K562 (cell line): ENCODE measurements at regions not wholly inside any gene's neighbourhood (a gene's known extent, or its start where the extent isn't known, plus 50 kb on each side); places are given as distances from the start of the nearest gene placed in this dataset.

ENCODE experiments used
- ATAC-seq: fragments of 200-7000 bp; cut with Tn5 transposase; 3 replicates; pipeline ENCODE4 v1.9.1; 2020; ENCODE audit warnings: moderate library complexity
- BruUV-seq: library from RNA; stranded (reverse); fragments of 400-500 nt; replicated peaks from 2 replicates; lab custom pipeline; 2021; lab: Mats Ljungman, UMichigan
- CTCF ChIA-PET: fragments of 300-600 bp; formaldehyde crosslinking; extraction: SDS; loops from one replicate; lab custom pipeline; 2021; ENCODE audit warnings: low intra/inter-chr PET ratio; lab: Yijun Ruan, JAX
- POLR2A ChIA-PET: fragments of 300-600, 350-650 bp; sonication (Branson Sonifier 250); formaldehyde crosslinking; extraction: SDS; loops from one replicate; lab custom pipeline; 2021; ENCODE audit warnings: antibody characterized with exemption, inconsistent platforms; lab: Yijun Ruan, JAX
- DNase-seq, 4 experiments: peaks; one replicate each; pipeline versions ENCODE4 v3.0.0 to v3.0.0-alpha.2; 2011 to 2018; ENCODE audit warnings: low spot score in 3 of 4, mixed read lengths in 3 of 4; ENCODE audit errors: extremely low read depth in 1 of 4
- FAIRE-seq: peaks from 2 replicates; lab custom pipeline; 2011; peaks lifted over from hg19 to GRCh38; lab: Jason Lieb, UNC
- H2AFZ ChIP-seq: 2 replicates; pipeline ENCODE4 v1.6.0; 2011; ENCODE audit warnings: low read depth, low read length, control low read depth, inconsistent platforms
- H3K27ac ChIP-seq: fragments of 200-600 bp; 3 replicates; pipeline ENCODE4 v1.8.0; 2011; ENCODE audit warnings: low read depth, mild to moderate bottlenecking, control low read depth, inconsistent platforms, low read length, moderate library complexity, mixed read lengths; ENCODE audit errors: extremely low read depth
- H3K27me3 ChIP-seq, 2 experiments: fragments of 300-600 bp in 1 of 2; 2 replicates in 1 of 2; 3 replicates in 1 of 2; pipeline versions ENCODE4 v1.6.0 to v1.8.0; 2011; ENCODE audit warnings: inconsistent platforms in 2 of 2, low read length in 2 of 2, mild to moderate bottlenecking in 1 of 2, mixed read lengths in 1 of 2, moderate library complexity in 1 of 2; ENCODE audit not compliant: control insufficient read depth in 2 of 2, insufficient read depth in 2 of 2
- H3K36me3 ChIP-seq: fragments of 300-600 bp; 3 replicates; pipeline ENCODE4 v1.8.0; 2011; ENCODE audit warnings: mild to moderate bottlenecking, low read length, inconsistent platforms; ENCODE audit not compliant: control insufficient read depth, insufficient read depth
- H3K4me1 ChIP-seq, 2 experiments: fragments of 200-600 bp in 1 of 2; replicated peaks in 1 of 2; 2 replicates in 1 of 2; 3 replicates in 1 of 2; pipeline versions ENCODE4 v1.5.1 to v1.8.0; 2011; ENCODE audit warnings: inconsistent platforms in 2 of 2, low read length in 2 of 2, mild to moderate bottlenecking in 1 of 2, mixed read lengths in 1 of 2, moderate library complexity in 1 of 2; ENCODE audit not compliant: control insufficient read depth in 2 of 2, insufficient read depth in 2 of 2
- H3K4me2 ChIP-seq: 2 replicates; pipeline ENCODE4 v1.6.1; 2011; ENCODE audit warnings: low read length, control low read depth, inconsistent platforms, mixed read lengths; ENCODE audit not compliant: insufficient read depth
- H3K4me3 ChIP-seq: fragments of 200-600 bp; sonication (generic), shearing (Covaris generic); 2 replicates; pipeline ENCODE4 v1.5.1; 2016; ENCODE audit warnings: control low read depth, inconsistent platforms
- H3K79me2 ChIP-seq: fragments of 200-600 bp; 3 replicates; pipeline ENCODE4 v1.8.0; 2011; ENCODE audit warnings: low read length, inconsistent platforms; ENCODE audit not compliant: control insufficient read depth, insufficient read depth
- H3K9ac ChIP-seq, 2 experiments: 2 replicates each; pipeline versions ENCODE4 v1.6.0 to v1.6.1; 2011; ENCODE audit warnings: low read depth in 2 of 2, low read length in 2 of 2, control low read depth in 1 of 2, inconsistent platforms in 1 of 2, mild to moderate bottlenecking in 1 of 2, mixed read lengths in 1 of 2; ENCODE audit not compliant: insufficient read depth in 1 of 2
- H3K9me1 ChIP-seq: one replicate; pipeline ENCODE4 v1.6.0; 2011; ENCODE audit warnings: inconsistent platforms, mild to moderate bottlenecking, low read length, moderate library complexity; ENCODE audit not compliant: control insufficient read depth, insufficient read depth
- H3K9me3 ChIP-seq: replicated peaks from 2 replicates; pipeline ENCODE4 v1.5.1; 2011; ENCODE audit warnings: low read depth, low read length, inconsistent platforms; ENCODE audit not compliant: control insufficient read depth, insufficient read depth
- H4K20me1 ChIP-seq: replicated peaks from 2 replicates; pipeline ENCODE4 v1.6.1; 2011; ENCODE audit warnings: low read length, inconsistent platforms, mixed read lengths; ENCODE audit not compliant: control insufficient read depth, insufficient read depth
- BRD9 ChIP-seq: fragments of 450-650 bp; IDR thresholded peaks from 2 replicates; pipeline ENCODE4 v1.6.1; 2018; ENCODE audit warnings: low read depth; ENCODE audit not compliant: partially characterized antibody
- GATAD2A ChIP-seq: fragments of 450-650 bp; IDR thresholded peaks from 2 replicates; pipeline ENCODE4 v1.6.1; 2017
- GTF2F1 ChIP-seq: IDR thresholded peaks from 2 replicates; pipeline ENCODE4 v1.6.1; 2011; ENCODE audit warnings: low read depth, low read length, improper control_type of control experiment
- MCM2 ChIP-seq: fragments of 450-650 bp; IDR thresholded peaks from 2 replicates; pipeline ENCODE4 v1.6.1; 2017; ENCODE audit warnings: low read depth, mild to moderate bottlenecking
- MCM3 ChIP-seq: fragments of 450-650 bp; IDR thresholded peaks from 2 replicates; pipeline ENCODE4 v1.6.1; 2016
- MTA2 ChIP-seq: fragments of 450-650 bp; IDR thresholded peaks from 2 replicates; pipeline ENCODE4 v1.6.1; 2016; ENCODE audit warnings: low read depth
- POLR2A ChIP-seq: fragments of 450-650 bp; conservative IDR thresholded peaks from 2 replicates; pipeline ENCODE4 v1.6.1; 2016
- RBM17 ChIP-seq: fragments of 200-400 bp; formaldehyde crosslinking; IDR thresholded peaks from 2 replicates; pipeline ENCODE4 v1.6.1; 2017; ENCODE audit warnings: low read depth, mild to moderate bottlenecking, low read length, borderline replicate concordance
- SMAD2 ChIP-seq: fragments of 150-350 bp; IDR thresholded peaks from 2 replicates; pipeline ENCODE4 v1.6.1; 2014; ENCODE audit warnings: low read depth, mild to moderate bottlenecking, low read length
- STAG1 ChIP-seq: sonication (generic); formaldehyde crosslinking; IDR thresholded peaks from 2 replicates; pipeline ENCODE4 v1.5.0; 2020; ENCODE audit warnings: missing genetic modification reagents, borderline replicate concordance
- STAT5A ChIP-seq: IDR thresholded peaks from 2 replicates; pipeline ENCODE4 v1.6.1; 2012; ENCODE audit warnings: low read length, inconsistent platforms, borderline replicate concordance
- TCF7 ChIP-seq: sonication (generic); IDR thresholded peaks from 2 replicates; pipeline ENCODE4 v1.6.1; 2016; ENCODE audit warnings: antibody characterized with exemption, borderline replicate concordance
- ZNF232 ChIP-seq: sonication (generic); formaldehyde crosslinking; IDR thresholded peaks from 2 replicates; pipeline ENCODE4 v1.8.0; 2022; ENCODE audit warnings: mild to moderate bottlenecking, missing genetic modification reagents
- ZNF830 ChIP-seq: fragments of 250-450 bp; sonication (Bioruptor Pico); IDR thresholded peaks from 2 replicates; pipeline ENCODE4 v1.5.0; 2021; ENCODE audit warnings: mild to moderate bottlenecking
- WGBS: fragments of 100-300 bp; shearing (Covaris generic); methylation state at CpG from one replicate; pipeline ENCODE4 v1.1.6; 2016; ENCODE audit warnings: low coverage, mixed read lengths; ENCODE audit not compliant: insufficient coverage; ENCODE audit errors: missing lambda C conversion rate; 5-methylcytosine and 5-hydroxymethylcytosine counted together
- in situ Hi-C: fragments of 300-500 bp; cut with MboI; formaldehyde crosslinking; loops from 4 replicates; pipeline ENCODE4 v1.15.0; 2018; ENCODE audit warnings: inconsistent platforms, mixed read lengths
- intact Hi-C: fragments of 100-400 bp; cut with micrococcal nuclease; formaldehyde crosslinking; loops from 2 replicates; pipeline ENCODE4 v1.14.2; 2022
- TF ChIP-seq, protein P1 (sequence below): fragments of 250-450 bp; sonication (Bioruptor Pico); IDR thresholded peaks from 2 replicates; pipeline ENCODE4 v1.4.0; 2020
- TF ChIP-seq, protein P2 (sequence below): sonication (generic); formaldehyde crosslinking; IDR thresholded peaks from 2 replicates; pipeline ENCODE4 v1.8.0; 2022; ENCODE audit warnings: missing genetic modification reagents, mild to moderate bottlenecking, moderate library complexity, borderline replicate concordance
- TF ChIP-seq, protein P3 (sequence below): fragments of 450-650 bp; conservative IDR thresholded peaks from 2 replicates; pipeline ENCODE4 v1.6.1; 2016; ENCODE audit warnings: missing genetic modification characterization, low read depth, mild to moderate bottlenecking, missing compliant biosample characterization, moderate library complexity
- TF ChIP-seq, protein P4 (sequence below): fragments of 250-450 bp; sonication (Bioruptor Pico); IDR thresholded peaks from 2 replicates; pipeline ENCODE4 v1.8.0; 2022; ENCODE audit warnings: inconsistent platforms, mild to moderate bottlenecking, moderate library complexity, borderline replicate concordance

DNA sequence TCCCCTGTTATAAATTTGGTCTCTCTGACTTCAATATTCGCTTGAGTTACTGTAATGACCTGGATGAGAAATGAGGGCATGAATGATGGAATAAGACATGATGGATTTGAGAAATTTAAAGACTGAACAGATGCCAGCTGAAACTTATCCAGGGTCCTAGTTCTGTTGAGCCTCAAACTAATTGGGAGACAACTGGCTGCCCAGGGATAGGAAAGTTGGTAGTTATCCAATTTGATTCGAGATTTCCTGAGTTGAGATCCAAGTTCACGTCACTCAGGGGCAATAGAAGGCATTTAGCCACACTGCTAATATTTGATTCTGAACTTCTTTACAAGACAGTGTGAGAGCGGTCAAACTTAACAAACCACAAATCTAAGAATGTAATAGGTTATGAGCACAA is 159.0 kb upstream of the CXCL13 start (continued):
- TF ChIP-seq, protein P1, sequence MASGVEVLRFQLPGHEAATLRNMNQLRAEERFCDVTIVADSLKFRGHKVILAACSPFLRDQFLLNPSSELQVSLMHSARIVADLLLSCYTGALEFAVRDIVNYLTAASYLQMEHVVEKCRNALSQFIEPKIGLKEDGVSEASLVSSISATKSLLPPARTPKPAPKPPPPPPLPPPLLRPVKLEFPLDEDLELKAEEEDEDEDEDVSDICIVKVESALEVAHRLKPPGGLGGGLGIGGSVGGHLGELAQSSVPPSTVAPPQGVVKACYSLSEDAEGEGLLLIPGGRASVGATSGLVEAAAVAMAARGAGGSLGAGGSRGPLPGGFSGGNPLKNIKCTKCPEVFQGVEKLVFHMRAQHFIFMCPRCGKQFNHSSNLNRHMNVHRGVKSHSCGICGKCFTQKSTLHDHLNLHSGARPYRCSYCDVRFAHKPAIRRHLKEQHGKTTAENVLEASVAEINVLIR (CRISPR knock-in tag): no peak
- TF ChIP-seq GTF2F1 (no peak), POLR2A (no peak), SMAD2 (no peak)
- TF ChIP-seq, protein P2, sequence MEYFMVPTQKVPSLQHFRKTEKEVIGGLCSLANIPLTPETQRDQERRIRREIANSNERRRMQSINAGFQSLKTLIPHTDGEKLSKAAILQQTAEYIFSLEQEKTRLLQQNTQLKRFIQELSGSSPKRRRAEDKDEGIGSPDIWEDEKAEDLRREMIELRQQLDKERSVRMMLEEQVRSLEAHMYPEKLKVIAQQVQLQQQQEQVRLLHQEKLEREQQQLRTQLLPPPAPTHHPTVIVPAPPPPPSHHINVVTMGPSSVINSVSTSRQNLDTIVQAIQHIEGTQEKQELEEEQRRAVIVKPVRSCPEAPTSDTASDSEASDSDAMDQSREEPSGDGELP: no peak
- TF ChIP-seq, protein P3, sequence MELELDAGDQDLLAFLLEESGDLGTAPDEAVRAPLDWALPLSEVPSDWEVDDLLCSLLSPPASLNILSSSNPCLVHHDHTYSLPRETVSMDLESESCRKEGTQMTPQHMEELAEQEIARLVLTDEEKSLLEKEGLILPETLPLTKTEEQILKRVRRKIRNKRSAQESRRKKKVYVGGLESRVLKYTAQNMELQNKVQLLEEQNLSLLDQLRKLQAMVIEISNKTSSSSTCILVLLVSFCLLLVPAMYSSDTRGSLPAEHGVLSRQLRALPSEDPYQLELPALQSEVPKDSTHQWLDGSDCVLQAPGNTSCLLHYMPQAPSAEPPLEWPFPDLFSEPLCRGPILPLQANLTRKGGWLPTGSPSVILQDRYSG (tag): no peak

DNA sequence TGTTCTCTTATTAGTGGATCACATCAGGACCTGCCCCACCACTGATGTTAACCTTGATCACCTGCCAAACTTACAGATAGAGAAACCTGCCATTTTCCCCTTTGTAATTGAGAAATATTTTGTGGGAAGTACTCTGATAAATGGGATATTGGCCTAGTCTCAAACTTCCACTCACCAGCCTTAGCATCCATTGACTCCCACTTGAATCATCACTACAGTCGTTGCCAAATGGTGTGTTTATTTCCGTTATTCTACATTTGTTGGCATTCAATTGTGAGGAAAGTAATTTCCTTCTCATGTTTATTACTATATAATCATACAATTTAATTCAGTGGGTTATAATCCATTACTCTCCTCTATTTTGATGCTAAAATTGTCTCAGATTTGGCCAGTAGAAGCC is 156.4 kb upstream of the CXCL13 start:
- CTCF ChIA-PET: no interaction called here
- TF ChIP-seq STAG1: no peak
- TF ChIP-seq BRD9: no peak
- TF ChIP-seq MCM2: no peak
- no peak for TF ChIP-seq MCM3
- TF ChIP-seq TCF7: no peak
- no peak for TF ChIP-seq ZNF830 (CRISPR knock-in tag)
- no peak for TF ChIP-seq RBM17
- no peak for TF ChIP-seq GATAD2A
- no peak for TF ChIP-seq ZNF232 (CRISPR knock-in tag)
- no peak for TF ChIP-seq MTA2
- TF ChIP-seq, protein P4, sequence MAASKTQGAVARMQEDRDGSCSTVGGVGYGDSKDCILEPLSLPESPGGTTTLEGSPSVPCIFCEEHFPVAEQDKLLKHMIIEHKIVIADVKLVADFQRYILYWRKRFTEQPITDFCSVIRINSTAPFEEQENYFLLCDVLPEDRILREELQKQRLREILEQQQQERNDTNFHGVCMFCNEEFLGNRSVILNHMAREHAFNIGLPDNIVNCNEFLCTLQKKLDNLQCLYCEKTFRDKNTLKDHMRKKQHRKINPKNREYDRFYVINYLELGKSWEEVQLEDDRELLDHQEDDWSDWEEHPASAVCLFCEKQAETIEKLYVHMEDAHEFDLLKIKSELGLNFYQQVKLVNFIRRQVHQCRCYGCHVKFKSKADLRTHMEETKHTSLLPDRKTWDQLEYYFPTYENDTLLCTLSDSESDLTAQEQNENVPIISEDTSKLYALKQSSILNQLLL (CRISPR knock-in tag): no peak
- TF ChIP-seq STAT5A: no peak

More for the DNA sequence above, 156.4 kb upstream of the CXCL13 start:
- intact Hi-C loops: no loop called here
- no peaks in the 10 kb centered on the region for H3K27me3 ChIP-seq
- H3K9me1 ChIP-seq: no peaks in the 10 kb centered on the region
- POLR2A ChIA-PET: interaction anchor here (1.7 kb wide), 1 partner anchor 8 kb away, joined by 3 read pairs; no protein-coding TSS in a partner anchor
- H3K4me2 ChIP-seq: no peak overlapping the region
- H3K36me3 ChIP-seq: no peaks in the 10 kb centered on the region
- no peak overlapping the region for H3K4me3 ChIP-seq
- FAIRE-seq (no peak), ATAC-seq (no peak), DNase-seq (no peak)
- H2AFZ ChIP-seq: no peak overlapping the region
- no peak overlapping the region for H3K9ac ChIP-seq
- in situ Hi-C loops: no loop called here
- H4K20me1 ChIP-seq: no peaks in the 10 kb centered on the region
- no TSS peak for BruUV-seq
- 0% methylated on average over 2 of the region's 2 CpGs for WGBS
- no peak overlapping the region for H3K27ac ChIP-seq
- H3K4me1 ChIP-seq: no peaks in the 10 kb centered on the region
- H3K9me3 ChIP-seq: no peaks in the 10 kb centered on the region
- no peaks in the 10 kb centered on the region for H3K79me2 ChIP-seq
